Keratinocyte (primary cell): ENCODE measurements at regions not wholly inside any gene's neighbourhood (a gene's known extent, or its start where the extent isn't known, plus 50 kb on each side); places are given as distances from the start of the nearest gene placed in this dataset.

ENCODE experiments used
- CTCF ChIP-seq, 3 experiments: IDR thresholded peaks in 1 of 3; conservative IDR thresholded peaks in 1 of 3; optimal IDR thresholded peaks in 1 of 3; 2 replicates in 2 of 3; 3 replicates in 1 of 3; pipeline versions ENCODE3 to v1.5.1; 2011; ENCODE audit warnings: low read length in 3 of 3, mild to moderate bottlenecking in 3 of 3, moderate library complexity in 2 of 3, control low read depth in 1 of 3, inconsistent platforms in 1 of 3; ENCODE audit not compliant: insufficient read depth in 2 of 3; ENCODE audit errors: extremely low read depth in 1 of 3
- EZH2 ChIP-seq: IDR thresholded peaks from one replicate; pipeline ENCODE4 v1.6.1; 2012; ENCODE audit warnings: inconsistent platforms, mild to moderate bottlenecking, low read length, moderate library complexity

- TF ChIP-seq CTCF (optimal IDR thresholded peaks at IDR 0.05 in 1 of 3, IDR thresholded peaks at IDR 0.05 in 1 of 3, conservative IDR thresholded peaks at IDR 0.05 in 1 of 3; ENCODE audit: extremely low read depth in 1 of 3, insufficient read depth in 2 of 3, low read length in 3 of 3) (no peak), EZH2 (no peak)
These were observed 589.7 kb downstream of the LIG4 start for GRCh38 chr13:107625648-107626047.
